B cell (primary cell): ENCODE measurements at regions not wholly inside any gene's neighbourhood (a gene's known extent, or its start where the extent isn't known, plus 50 kb on each side); places are given as distances from the start of the nearest gene placed in this dataset.

Experiments used
- EZH2 ChIP-seq: IDR thresholded peaks from 2 replicates; pipeline ENCODE4 v1.6.1; 2012; ENCODE audit warnings: borderline replicate concordance, low read depth, mild to moderate bottlenecking, moderate library complexity, low read length; ENCODE audit not compliant: insufficient read depth, poor library complexity, severe bottlenecking
- TF ChIP-seq, protein P1 (sequence below): fragments of 200-600 bp; IDR thresholded peaks from one replicate; pipeline ENCODE4 v1.8.0; 2022; ENCODE audit warnings: antibody characterized with exemption, mild to moderate bottlenecking

DNA sequence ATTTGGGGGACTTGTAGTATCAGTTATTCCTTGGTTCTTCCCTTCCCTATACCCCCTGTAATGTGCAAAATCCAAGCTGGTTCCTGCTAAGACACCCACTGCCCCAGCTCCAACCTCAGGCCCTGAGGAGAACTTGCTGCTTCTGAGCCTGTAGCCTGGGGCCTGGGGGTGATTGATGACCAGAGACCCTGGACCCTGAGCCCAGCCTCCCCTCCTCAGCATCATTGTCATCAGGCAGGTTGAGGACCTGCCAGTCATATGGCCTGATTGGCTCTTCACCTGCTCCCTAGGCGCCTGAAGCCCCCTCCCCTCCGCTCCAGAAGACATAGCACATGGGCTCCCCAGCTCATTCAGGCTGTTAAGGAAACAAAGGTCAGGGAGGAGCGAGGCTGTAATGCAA is 73.8 kb upstream of the YWHAQ start:
- TF ChIP-seq, protein P1, sequence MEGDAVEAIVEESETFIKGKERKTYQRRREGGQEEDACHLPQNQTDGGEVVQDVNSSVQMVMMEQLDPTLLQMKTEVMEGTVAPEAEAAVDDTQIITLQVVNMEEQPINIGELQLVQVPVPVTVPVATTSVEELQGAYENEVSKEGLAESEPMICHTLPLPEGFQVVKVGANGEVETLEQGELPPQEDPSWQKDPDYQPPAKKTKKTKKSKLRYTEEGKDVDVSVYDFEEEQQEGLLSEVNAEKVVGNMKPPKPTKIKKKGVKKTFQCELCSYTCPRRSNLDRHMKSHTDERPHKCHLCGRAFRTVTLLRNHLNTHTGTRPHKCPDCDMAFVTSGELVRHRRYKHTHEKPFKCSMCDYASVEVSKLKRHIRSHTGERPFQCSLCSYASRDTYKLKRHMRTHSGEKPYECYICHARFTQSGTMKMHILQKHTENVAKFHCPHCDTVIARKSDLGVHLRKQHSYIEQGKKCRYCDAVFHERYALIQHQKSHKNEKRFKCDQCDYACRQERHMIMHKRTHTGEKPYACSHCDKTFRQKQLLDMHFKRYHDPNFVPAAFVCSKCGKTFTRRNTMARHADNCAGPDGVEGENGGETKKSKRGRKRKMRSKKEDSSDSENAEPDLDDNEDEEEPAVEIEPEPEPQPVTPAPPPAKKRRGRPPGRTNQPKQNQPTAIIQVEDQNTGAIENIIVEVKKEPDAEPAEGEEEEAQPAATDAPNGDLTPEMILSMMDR = no peak
- TF ChIP-seq EZH2 = no peak
